HCT116 (cell line): ENCODE measurements at regions not wholly inside any gene's neighbourhood (a gene's known extent, or its start where the extent isn't known, plus 50 kb on each side); places are given as distances from the start of the nearest gene placed in this dataset.

Source experiments
- ATAC-seq: fragments of 200-7000 bp; cut with Tn5 transposase; 2 replicates; pipeline ENCODE4 v1.9.1; 2020; ENCODE audit warnings: mild to moderate bottlenecking, moderate library complexity
- BruUV-seq: library from RNA; stranded (reverse); fragments of 400-500 nt; replicated peaks from 2 replicates; lab custom pipeline; 2021; lab: Mats Ljungman, UMichigan
- CTCF ChIA-PET: fragments of 300-600 bp; sonication (Branson Sonifier 250); formaldehyde crosslinking; loops from one replicate; lab custom pipeline; 2021; ENCODE audit warnings: antibody characterized with exemption; lab: Charles Lee
- POLR2A ChIA-PET: fragments of 300-600, 350-600 bp; sonication (Branson Sonifier 250); formaldehyde crosslinking; loops from one replicate; lab custom pipeline; 2021; ENCODE audit warnings: antibody characterized with exemption; lab: Charles Lee
- RAD21 ChIA-PET, 2 experiments: fragments of 300-600 bp; sonication (Branson Sonifier 250); formaldehyde crosslinking; loops; one replicate each; lab custom pipeline; 2023; ENCODE audit warnings: low total read pairs in 2 of 2; ENCODE audit not compliant: uncharacterized antibody in 2 of 2, unreplicated experiment in 2 of 2, low non-redundant PET in 1 of 2; lab: Charles Lee
- DNase-seq: peaks from one replicate; pipeline ENCODE4 v3.0.0-alpha.2; 2010; ENCODE audit warnings: low read depth, low spot score
- H2AFZ ChIP-seq: fragments of 200-600 bp; shearing (Covaris generic), sonication (generic); 2 replicates; pipeline ENCODE4 v1.6.1; 2017; ENCODE audit warnings: low read depth, mixed run types, mixed read lengths, antibody characterized with exemption, low read length; ENCODE audit not compliant: poor library complexity, severe bottlenecking
- H3K27ac ChIP-seq: 2 replicates; pipeline ENCODE4 v1.5.1; 2012; ENCODE audit warnings: low read depth, low read length
- H3K27me3 ChIP-seq: fragments of 200-600 bp; sonication (generic); 2 replicates; pipeline ENCODE4 v1.6.1; 2016; ENCODE audit warnings: mixed run types, low read length, mixed read lengths; ENCODE audit not compliant: insufficient read depth
- H3K36me3 ChIP-seq, 2 experiments: fragments of 200-500 bp in 1 of 2; fragments of 200-600 bp in 1 of 2; sonication (Bioruptor generic) in 1 of 2; sonication (generic) in 1 of 2; 2 replicates each; pipeline versions ENCODE4 v1.5.1 to v1.6.1; 2014 to 2016; ENCODE audit warnings: low read length in 2 of 2, inconsistent platforms in 1 of 2, mixed read lengths in 1 of 2, mixed run types in 1 of 2; ENCODE audit not compliant: insufficient read depth in 2 of 2, control insufficient read depth in 1 of 2
- H3K4me1 ChIP-seq, 2 experiments: fragments of 200-600 bp in 1 of 2; sonication (generic) in 1 of 2; 2 replicates each; pipeline versions ENCODE4 v1.5.1 to v1.6.1; 2012 to 2017; ENCODE audit warnings: low read length in 2 of 2, inconsistent platforms in 1 of 2, mild to moderate bottlenecking in 1 of 2, mixed read lengths in 1 of 2, mixed run types in 1 of 2, moderate library complexity in 1 of 2; ENCODE audit not compliant: insufficient read depth in 2 of 2, control insufficient read depth in 1 of 2
- H3K4me2 ChIP-seq: fragments of 200-600 bp; sonication (generic); 2 replicates; pipeline ENCODE4 v1.6.1; 2017; ENCODE audit warnings: mixed run types, low read length, mixed read lengths
- H3K4me3 ChIP-seq, 2 experiments: fragments of 200-600 bp in 1 of 2; sonication (generic) in 1 of 2; replicated peaks in 1 of 2; 2 replicates each; pipeline ENCODE4 v1.5.1; 2011 to 2016; ENCODE audit warnings: low read length in 2 of 2, control low read depth in 1 of 2, low read depth in 1 of 2, mild to moderate bottlenecking in 1 of 2, mixed read lengths in 1 of 2, mixed run types in 1 of 2
- H3K79me2 ChIP-seq: fragments of 200-600 bp; sonication (generic); 2 replicates; pipeline ENCODE4 v1.6.1; 2017; ENCODE audit warnings: mild to moderate bottlenecking, mixed run types, low read length, moderate library complexity, mixed read lengths; ENCODE audit not compliant: insufficient read depth
- H3K9ac ChIP-seq: fragments of 200-600 bp; sonication (generic); 2 replicates; pipeline ENCODE4 v1.6.1; 2016; ENCODE audit warnings: low read length, mixed read lengths
- H3K9me2 ChIP-seq: fragments of 200-600 bp; sonication (generic), shearing (Covaris generic); 2 replicates; pipeline ENCODE4 v1.6.1; 2017; ENCODE audit warnings: mixed run types, mild to moderate bottlenecking, moderate library complexity; ENCODE audit not compliant: insufficient read depth
- H3K9me3 ChIP-seq, 2 experiments: fragments of 200-500 bp in 1 of 2; fragments of 200-600 bp in 1 of 2; sonication (Bioruptor generic) in 1 of 2; sonication (generic) in 1 of 2; 2 replicates each; pipeline ENCODE4 v1.6.1; 2014 to 2017; ENCODE audit warnings: low read length in 2 of 2, mixed read lengths in 2 of 2, inconsistent platforms in 1 of 2, low read depth in 1 of 2, mild to moderate bottlenecking in 1 of 2, mixed run types in 1 of 2, moderate library complexity in 1 of 2; ENCODE audit not compliant: control insufficient read depth in 1 of 2, insufficient read depth in 1 of 2
- H4K20me1 ChIP-seq: fragments of 200-600 bp; sonication (generic), shearing (Covaris generic); 2 replicates; pipeline ENCODE4 v1.6.1; 2017; ENCODE audit warnings: mixed run types, mild to moderate bottlenecking, moderate library complexity; ENCODE audit not compliant: insufficient read depth
- ATF3 ChIP-seq: IDR thresholded peaks from 2 replicates; pipeline ENCODE4 v1.6.1; 2012
- CTCF ChIP-seq, 3 experiments: fragments of 200-600 bp in 1 of 3; sonication (generic) in 1 of 3; IDR thresholded peaks in 2 of 3; conservative IDR thresholded peaks in 1 of 3; 2 replicates each; pipeline ENCODE4 v1.5.1; 2012 to 2017; ENCODE audit warnings: low read depth in 2 of 3, low read length in 2 of 3, antibody characterized with exemption in 1 of 3, borderline replicate concordance in 1 of 3, control low read depth in 1 of 3, mild to moderate bottlenecking in 1 of 3, mixed read lengths in 1 of 3, mixed run types in 1 of 3, moderate library complexity in 1 of 3; ENCODE audit not compliant: insufficient read depth in 1 of 3
- ELF1 ChIP-seq: IDR thresholded peaks from 2 replicates; pipeline ENCODE4 v1.6.1; 2012; ENCODE audit warnings: low read depth, borderline replicate concordance
- EZH2phosphoT487 ChIP-seq: fragments of 200-600 bp; IDR thresholded peaks from 2 replicates; pipeline ENCODE4 v1.6.1; 2018; ENCODE audit warnings: antibody characterized with exemption, borderline replicate concordance
- JUND ChIP-seq: IDR thresholded peaks from 2 replicates; pipeline ENCODE4 v1.6.1; 2012
- MAX ChIP-seq: IDR thresholded peaks from 2 replicates; pipeline ENCODE4 v1.6.1; 2012
- POLR2A ChIP-seq: IDR thresholded peaks from 2 replicates; pipeline ENCODE4 v1.7.0; 2011; ENCODE audit warnings: borderline replicate concordance; ENCODE audit not compliant: insufficient read depth, insufficient read length; ENCODE audit errors: extremely low read depth
- POLR2AphosphoS5 ChIP-seq: IDR thresholded peaks from 2 replicates; pipeline ENCODE4 v1.6.1; 2011; ENCODE audit warnings: mild to moderate bottlenecking, low read depth, low read length, moderate library complexity
- SIN3A ChIP-seq: IDR thresholded peaks from 2 replicates; pipeline ENCODE4 v1.6.1; 2012; ENCODE audit warnings: low read depth
- SP1 ChIP-seq: IDR thresholded peaks from 2 replicates; pipeline ENCODE4 v1.6.1; 2012; ENCODE audit warnings: low read depth
- TCF7L2 ChIP-seq: IDR thresholded peaks from 2 replicates; pipeline ENCODE4 v1.7.0; 2011; ENCODE audit warnings: borderline replicate concordance, inconsistent platforms; ENCODE audit not compliant: insufficient read depth, insufficient read length; ENCODE audit errors: extremely low read depth
- YY1 ChIP-seq: IDR thresholded peaks from 2 replicates; pipeline ENCODE4 v1.6.1; 2011; ENCODE audit warnings: low read length, low read depth, moderate library complexity, mild to moderate bottlenecking; ENCODE audit not compliant: insufficient replicate concordance; ENCODE audit errors: extremely low read depth
- intact Hi-C: fragments of 100-400 bp; cut with micrococcal nuclease; formaldehyde crosslinking; loops from 2 replicates; pipeline ENCODE4 v1.10.0; 2022

- CTCF ChIA-PET = no interaction called here
- H3K9me3 ChIP-seq = no peaks in the 10 kb centered on the region
Measured at GRCh38 chr2:208708486-208708885, 301.9 kb downstream of the PTH2R start.

More at GRCh38 chr2:208708486-208708885, 301.9 kb downstream of the PTH2R start:
- intact Hi-C loops = loop anchor here (5.0 kb wide), 1 partner anchor 394 kb away; no protein-coding TSS in a partner anchor
- Histone ChIP-seq H2AFZ (no peak overlapping the region), H3K4me3 (no peak overlapping the region), H3K27me3 (peaks cover 1% of the 10 kb centered on the region), H3K4me2 (no peak overlapping the region), H3K9me2 (no peaks in the 10 kb centered on the region), H3K9ac (no peak overlapping the region), H3K79me2 (no peaks in the 10 kb centered on the region), H3K27ac (no peak overlapping the region), H3K4me1 (no peaks in the 10 kb centered on the region), H3K36me3 (no peaks in the 10 kb centered on the region), H4K20me1 (no peaks in the 10 kb centered on the region)
- ChIA-PET POLR2A (no interaction called here), RAD21 (no interaction called here)
- BruUV-seq = no TSS peak
- no peak for ATAC-seq
- TF ChIP-seq POLR2AphosphoS5 = no peak
- TF ChIP-seq CTCF (IDR thresholded peaks at IDR 0.05 in 2 of 3, conservative IDR thresholded peaks at IDR 0.05 in 1 of 3; ENCODE audit: borderline replicate concordance in 1 of 3, insufficient read depth in 1 of 3, low read depth in 2 of 3, low read length in 2 of 3) = no peak
- TF ChIP-seq YY1 = no peak
- no peak for TF ChIP-seq JUND
- no peak for TF ChIP-seq ELF1
- TF ChIP-seq SP1 = no peak
- TF ChIP-seq POLR2A = no peak
- TF ChIP-seq EZH2phosphoT487 = no peak
- no peak for TF ChIP-seq MAX
- no peak for TF ChIP-seq TCF7L2
- no peak for TF ChIP-seq ATF3
- no peak for TF ChIP-seq SIN3A
- DNase-seq = no peak
